HL-60/S4 (cell line): ENCODE measurements at regions not wholly inside any gene's neighbourhood (a gene's known extent, or its start where the extent isn't known, plus 50 kb on each side); places are given as distances from the start of the nearest gene placed in this dataset.
"Not testable (repeated sequence)": the region's sequence is repeated elsewhere in the genome, so short reads cannot be mapped to it uniquely, and the experiment has no call there.

ENCODE experiments used
- in situ Hi-C: fragments of 300-500 bp; cut with MboI; formaldehyde crosslinking; loops from 2 replicates; pipeline ENCODE4 v1.14.3; 2022; ENCODE audit warnings: low sequenced_read_pairs

DNA sequence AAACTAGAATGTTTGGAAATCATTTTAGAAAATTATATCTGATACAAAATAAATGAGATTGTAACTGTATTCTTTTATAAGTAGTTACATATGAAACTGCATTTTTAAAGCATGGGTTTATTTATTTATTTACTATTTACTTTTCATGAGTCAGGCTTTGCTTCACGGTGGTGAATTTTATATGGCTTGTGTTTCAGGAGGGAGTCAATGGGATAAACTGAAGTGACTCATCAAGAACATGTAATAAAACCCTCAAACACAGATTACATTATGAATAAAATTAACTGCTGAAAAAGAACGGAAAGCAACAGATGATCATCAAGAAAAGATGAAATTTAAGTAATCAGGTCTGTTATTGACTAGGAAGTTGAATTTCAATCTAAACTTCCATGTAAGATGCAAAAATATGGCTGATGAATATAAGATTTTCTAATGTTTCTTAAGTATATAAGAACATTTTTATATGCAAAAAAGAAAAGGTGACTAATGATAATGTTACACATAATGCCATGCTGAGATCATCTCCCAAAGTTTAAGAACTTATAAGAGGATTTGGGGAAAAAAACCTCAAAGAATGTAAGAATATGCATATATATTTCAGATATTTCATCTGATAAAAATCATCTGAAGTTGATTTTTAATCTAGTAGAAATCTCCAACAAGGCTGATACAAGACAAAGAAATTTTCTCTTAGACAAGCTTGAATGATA is 383.6 kb downstream of the SLITRK1 start:
- in situ Hi-C loops = no loop called here

DNA sequence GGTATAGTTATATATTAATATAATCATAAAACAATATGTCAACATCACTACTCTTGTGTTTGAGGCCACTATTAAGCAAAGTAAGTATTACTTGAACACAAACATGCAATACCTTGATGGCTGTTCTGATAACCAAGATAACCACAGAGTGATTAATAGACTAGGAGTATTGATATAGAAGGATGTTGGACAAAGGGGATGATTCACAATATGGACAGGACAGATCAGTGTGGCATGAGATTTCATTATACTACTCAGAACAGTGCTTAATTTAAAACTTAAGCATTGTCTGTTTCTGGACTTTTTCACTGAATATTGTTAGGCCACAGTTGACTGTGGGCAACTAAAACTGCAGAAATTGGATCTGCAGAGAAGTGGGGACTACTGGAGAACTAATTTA is 384.2 kb downstream of the SLITRK1 start:
- in situ Hi-C loops = no loop called here

DNA sequence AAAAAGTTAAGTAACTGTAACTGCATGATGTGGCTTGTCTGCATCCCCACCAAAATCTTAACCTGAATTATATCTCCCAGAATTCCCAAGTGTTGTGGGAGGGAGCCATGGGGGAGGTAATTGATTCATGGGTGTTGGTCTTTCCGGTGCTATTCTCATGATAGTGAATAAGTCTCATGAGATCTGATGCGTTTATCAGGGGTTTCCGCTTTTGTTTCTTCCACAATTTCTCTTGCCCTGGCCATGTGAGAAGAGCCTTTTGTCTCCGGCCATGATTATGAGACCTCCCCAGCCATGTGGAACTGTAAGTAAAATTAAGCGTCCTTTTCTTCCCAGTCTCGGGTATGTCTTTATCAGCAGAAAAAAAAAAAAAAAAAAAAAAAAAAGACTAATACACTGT is 385.8 kb downstream of the SLITRK1 start:
- in situ Hi-C loops = no loop called here

DNA sequence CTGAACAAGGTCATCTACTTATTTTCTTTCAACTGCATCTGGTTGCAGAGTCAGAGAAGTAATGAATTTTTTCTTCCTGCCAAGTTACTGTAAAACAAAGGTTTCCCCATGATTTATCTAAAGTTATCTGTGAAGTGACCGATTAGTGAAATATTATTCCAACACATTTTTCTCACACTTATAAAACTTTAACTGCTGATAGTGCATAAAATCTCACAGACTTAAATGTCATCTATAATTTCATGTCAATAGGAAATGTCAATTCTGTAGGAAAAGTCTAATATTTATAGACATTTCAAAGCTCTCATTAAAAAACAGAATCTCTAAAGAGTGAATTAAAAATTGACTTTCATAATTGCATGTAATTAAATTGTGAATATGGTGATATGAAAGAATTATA is 397.2 kb downstream of the SLITRK1 start:
- in situ Hi-C loops = no loop called here

DNA sequence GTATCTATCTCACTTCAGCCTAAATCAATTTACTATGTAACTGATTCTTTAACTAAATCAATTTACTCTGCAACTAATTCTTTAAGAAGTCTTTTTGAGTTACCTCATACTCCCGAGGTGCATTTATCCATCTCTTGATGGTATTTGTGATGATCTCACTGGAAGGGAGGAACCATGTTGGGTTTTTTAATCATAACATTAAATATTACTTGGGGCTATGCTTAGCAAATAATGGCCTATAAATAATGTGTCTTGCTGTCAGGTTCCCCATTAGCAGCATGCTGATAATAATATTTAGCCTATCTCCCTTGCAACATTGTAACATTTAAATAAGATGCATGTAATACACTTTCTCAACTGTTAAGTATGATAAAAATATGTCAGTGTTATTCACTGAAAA is 411.3 kb downstream of the SLITRK1 start:
- in situ Hi-C loops = no loop called here

DNA sequence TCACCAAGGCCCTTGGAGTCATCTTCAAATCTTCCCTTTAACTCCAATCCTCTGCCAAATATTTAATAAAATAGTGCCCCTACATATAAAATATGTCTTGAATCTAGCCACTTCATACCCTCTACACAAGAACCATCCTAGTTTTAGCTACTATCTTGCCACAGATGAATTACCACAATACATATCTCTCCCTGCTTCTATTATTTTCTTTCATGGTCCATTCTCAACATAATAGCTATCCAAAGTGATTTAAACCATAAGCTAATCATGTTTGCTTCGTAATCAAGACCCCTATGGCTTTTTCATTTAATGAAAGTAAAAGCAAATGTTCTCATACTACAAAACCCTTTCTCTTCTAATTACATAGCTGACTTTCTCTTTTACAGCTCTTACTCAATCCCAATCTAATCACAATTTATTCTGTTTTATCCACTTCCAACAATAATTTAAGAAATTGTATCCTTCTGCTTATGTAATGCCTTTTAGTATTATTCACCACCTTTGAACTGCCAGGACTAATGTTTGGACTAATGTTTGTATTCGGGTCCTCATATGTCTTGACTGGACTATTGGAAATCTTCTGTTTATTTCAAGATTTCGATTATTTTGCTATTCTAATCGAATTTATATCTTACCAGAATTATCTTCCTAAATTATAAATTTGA is 412.0 kb downstream of the SLITRK1 start:
- in situ Hi-C loops = no loop called here

DNA sequence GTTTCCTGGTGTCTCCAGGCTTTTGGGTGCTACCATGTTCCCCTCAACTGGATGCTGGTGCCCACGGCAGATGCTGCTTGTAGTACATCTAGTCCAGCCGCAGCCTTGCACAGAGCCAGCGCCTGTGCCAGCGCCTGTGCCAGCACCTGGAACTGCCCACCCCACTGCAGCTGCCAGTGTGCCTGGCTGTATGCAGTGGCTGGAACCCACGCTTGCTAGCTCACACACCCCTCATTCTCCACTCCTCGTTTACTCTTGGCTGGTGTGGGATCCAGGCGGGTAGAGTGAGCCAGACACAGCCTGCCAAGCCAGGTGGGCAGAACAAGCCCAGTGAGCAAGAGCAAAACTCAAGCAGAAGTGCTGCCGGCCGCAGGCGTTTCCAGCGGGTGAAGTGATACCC is 428.6 kb downstream of the SLITRK1 start:
- in situ Hi-C loops = no loop called here

DNA sequence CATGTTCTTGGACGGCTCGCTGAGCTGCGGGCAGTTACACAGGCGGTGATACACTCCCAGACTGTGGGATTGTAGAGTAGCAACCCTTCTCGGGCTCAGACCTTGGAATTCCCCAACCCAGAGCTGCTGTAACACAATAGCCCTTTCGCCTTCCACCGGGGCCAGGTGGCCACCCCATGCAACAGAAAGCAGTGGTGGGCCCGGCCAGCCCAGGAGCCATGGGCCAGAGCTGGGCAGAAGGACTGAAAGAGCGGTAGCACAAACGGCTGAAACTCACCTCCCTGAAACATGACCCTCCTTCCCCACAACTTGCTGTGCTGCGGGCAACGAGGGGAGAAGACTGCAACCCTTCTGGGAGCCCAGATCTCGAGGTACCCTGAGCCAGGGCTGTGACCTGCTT is 429.0 kb downstream of the SLITRK1 start:
- in situ Hi-C loops = no loop called here

DNA sequence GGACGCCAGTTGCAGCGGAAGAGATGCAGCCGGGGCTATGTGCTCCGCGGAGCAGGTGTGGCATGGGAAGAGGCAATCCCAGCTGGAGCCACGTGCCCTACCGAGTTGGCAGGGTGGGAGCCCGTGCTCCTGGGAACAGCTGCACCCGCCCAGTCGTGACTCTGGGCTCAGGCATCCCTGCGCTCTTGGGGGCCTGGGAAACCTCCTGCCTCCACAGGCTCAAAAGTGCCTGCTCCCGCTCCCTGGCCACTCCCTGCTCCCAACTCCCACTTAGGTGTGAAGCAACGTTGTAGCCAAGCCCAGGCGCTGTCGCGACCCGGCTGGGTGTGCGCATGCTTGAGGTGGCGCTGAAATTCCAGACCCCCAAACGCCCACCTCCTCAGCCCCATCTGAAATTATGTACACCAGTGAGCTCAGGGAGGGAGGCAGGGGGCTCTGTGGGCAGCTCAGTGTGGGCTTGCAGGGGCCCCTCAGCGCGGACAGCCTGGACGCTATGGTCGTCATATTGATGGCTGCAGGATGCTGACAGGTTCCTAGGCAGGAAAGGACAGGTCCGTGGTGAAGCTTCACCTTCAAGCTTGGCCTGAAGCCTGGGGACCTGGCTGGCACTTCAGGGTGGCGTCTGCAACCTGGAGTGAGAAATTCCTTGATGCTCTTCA is 429.9 kb downstream of the SLITRK1 start:
- in situ Hi-C loops = no loop called here

DNA sequence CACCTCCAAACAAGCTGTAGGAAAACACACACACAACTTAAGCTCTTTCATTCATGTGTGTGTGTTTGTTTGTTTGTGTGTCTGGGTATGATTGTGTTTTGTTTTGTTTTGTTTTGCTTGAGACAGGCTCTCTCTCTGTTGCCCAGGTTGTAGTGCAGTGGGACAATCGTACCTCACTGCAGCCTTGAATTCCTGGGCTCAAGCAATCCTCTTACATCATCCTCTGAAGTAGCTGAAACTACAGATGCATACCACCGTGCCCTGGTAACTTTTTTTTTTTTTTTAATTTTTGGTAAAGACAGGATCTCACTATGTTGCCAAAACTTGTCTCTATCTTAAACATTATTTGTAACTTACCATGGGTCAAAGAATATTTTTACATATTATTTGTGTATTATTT is 431.7 kb downstream of the SLITRK1 start:
- in situ Hi-C loops = no loop called here

DNA sequence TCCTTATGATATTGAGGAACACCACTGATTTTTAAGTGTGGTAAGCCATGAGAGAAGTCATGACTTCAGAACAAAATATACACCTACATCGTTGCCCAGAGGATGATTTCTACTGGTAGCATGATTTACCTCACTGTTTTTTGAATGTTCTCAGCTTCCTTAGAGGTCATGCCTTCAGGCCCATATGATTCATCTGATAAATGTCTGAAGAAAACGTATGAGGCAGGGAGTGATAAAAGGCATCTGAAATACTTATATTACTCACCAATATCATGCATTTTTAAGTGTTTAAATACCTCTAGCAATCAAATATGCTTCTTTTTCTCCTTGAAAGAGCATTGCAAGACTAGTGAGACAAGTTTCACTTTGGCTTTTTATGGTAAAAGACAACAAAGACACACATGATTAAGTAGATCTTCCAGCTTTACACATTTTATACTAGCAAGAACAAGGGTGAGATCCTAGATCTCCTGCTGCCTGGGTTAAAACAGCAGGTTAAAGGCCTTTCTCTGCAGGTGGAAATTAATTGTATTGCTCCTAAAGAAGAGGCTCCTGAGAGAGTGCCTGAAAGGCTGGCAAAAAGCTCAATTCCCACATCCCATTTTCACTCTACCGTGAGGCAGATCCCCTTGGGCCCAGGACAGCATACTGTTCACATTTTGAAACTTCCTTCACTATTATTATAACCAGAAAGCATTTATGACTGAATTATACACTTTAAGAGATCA is 432.4 kb downstream of the SLITRK1 start:
- in situ Hi-C loops = no loop called here

DNA sequence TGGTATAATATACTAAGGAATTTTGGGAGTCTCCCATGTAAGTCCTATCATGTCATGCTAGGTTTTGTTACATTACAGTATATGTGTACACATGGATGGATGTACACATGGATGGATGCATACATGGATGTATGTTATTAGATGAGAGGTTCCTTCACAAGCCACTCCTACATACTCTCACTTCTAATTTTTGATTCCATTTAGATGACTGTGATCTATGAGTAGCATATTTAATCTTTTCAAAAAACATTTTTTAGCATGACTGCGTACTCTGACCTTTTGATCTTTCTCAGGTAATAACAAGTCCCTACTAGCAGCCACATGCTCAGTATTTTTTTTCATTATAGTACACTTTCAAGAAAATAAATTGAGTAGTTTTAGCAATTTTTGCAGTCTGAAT is 441.8 kb downstream of the SLITRK1 start:
- in situ Hi-C loops = no loop called here

DNA sequence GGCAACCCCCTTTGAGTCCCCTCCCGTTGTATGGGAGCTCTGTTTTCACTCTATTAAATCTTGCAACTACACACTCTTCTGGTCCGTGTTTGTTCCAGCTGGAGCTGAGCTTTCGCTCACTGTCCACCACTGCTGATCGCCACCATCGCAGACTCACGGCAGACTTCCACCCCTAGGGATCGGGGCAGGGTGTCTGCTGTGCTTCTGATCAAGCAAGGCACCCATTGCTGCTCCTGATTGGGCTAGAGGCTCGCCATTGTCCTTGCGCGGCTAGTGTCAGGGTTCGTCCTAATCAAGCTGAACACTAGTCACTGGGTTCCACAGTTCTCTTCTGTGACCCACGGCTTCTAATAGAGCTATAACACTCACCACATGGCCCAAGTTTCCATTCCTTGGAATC is 442.8 kb downstream of the SLITRK1 start:
- in situ Hi-C loops = not testable (repeated sequence)

DNA sequence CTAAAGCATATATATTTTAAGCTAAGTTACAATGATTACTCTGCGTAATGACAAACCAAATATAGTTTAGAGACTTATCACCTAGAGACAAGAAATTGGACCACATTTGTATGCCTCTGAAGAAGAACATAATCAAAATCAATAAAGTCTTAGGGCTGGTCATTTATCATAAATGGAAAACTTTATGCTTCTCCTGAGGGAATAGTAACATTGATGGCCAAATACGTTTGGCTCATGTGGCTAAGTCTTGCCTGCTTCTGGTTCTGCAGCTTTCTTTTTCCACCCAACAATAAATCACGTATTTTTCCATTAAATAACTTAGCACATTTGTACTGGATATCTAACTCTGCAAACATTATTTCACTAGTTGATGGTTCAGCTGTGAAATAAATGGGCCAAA is 458.4 kb downstream of the SLITRK1 start:
- in situ Hi-C loops = no loop called here

DNA sequence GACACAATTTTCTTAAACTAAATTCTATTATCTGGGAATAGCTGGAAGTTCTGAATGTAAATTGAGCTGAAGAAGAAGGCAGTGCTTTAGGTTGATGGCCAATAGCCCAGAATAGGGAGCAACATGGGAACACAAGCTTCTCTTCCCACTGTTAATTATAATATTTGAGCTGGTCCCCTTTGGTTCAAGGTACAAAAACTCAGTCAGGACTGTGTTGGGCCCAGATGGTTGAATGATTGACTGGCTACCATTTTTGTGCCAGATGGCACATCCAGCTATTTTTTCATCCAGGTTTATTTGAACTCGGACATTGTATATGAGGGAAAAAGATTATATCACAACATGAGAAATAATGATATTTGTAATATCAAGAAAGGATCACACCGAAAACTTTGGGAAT is 458.9 kb downstream of the SLITRK1 start:
- in situ Hi-C loops = no loop called here

DNA sequence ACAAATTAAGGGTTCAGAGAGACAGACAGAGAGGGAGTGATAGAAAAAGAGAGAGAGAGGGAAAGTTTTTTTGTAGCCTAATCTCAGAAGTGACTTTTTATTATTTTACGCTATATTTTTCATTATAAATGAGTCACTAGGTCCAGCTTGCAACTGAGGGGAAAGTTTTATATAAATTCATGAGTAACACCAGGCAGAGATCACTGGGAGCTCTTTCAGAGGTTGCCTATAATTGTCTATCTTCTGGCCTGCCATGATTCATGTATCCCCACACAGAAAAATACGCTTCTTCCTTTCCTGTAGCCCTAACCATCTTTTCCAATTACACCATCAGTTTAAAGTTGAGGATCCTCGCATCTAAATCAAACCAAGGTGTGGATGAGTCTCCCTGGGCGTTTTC is 467.9 kb downstream of the SLITRK1 start:
- in situ Hi-C loops = no loop called here

DNA sequence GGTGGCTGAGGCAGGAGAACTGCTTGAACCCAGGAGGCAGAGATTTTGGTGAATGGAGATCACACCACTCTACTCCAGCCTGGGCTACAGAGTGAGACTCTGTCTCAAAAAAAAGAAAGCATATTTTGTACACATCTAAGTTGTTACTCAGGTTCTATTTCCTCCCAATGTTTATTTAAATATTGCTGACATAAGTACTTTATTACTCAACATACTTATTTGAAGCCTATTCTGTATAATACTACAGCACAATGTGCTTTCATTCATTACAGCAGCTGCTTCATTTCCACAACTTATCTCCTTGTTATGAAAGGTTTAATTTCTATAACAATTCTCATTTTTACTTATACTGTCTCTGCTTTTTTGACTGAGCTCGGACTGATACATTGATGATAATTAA is 495.7 kb downstream of the SLITRK1 start:
- in situ Hi-C loops = no loop called here

DNA sequence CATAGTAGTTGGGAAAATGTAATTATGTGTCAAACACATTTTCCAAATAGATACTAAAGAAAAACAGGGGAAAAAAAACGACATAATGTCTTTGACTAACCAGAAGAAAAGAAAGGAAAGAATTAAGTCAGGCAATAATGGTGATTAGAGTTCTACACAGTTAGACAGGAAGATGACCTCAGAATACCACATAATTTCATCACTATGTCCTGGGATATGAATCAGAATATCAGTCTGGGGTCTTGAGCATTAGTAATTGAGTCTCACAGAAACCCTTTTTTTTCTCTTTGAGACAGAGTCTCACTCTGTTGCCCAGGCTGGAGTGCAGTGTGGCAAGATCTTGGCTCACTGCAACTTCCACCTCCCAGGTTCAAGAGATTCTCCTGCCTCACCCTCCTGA is 503.4 kb downstream of the SLITRK1 start:
- in situ Hi-C loops = no loop called here

DNA sequence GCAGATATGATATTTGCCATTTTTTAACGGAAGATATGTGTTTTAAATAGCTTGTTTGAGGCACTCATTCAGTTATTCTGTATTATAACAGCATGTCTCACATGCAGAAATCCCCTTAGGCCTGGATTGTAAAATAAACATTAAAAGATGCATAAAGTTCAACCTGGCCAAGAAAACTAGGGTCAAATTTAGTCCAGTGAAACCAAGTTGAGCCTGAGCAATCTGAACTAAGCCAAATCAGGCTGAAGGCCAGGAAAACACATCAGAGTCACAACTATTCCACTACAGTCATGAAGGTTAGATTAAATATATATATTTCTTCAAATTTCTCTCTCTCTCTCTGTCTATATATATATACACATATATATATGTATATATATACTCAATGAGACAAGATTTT is 504.8 kb downstream of the SLITRK1 start:
- in situ Hi-C loops = no loop called here

DNA sequence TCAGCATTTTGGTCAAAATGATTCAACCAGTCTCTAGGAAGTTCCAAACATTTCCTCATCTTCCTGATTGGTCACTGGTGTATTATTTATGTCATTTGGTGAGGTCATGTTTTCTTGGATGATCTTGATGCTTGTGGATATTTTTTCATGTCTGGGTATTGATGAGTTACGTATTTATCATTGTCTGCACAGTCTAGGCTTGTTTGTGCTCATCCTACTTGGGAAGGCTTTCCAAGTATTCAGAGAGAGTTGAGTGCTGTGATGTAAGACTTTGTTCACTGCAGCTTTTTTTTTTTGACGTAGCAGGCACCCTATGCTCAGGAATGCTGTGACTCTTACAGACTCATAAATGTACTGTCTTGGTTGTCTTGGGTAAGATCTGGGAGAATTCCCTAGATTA is 509.5 kb downstream of the SLITRK1 start:
- in situ Hi-C loops = no loop called here

DNA sequence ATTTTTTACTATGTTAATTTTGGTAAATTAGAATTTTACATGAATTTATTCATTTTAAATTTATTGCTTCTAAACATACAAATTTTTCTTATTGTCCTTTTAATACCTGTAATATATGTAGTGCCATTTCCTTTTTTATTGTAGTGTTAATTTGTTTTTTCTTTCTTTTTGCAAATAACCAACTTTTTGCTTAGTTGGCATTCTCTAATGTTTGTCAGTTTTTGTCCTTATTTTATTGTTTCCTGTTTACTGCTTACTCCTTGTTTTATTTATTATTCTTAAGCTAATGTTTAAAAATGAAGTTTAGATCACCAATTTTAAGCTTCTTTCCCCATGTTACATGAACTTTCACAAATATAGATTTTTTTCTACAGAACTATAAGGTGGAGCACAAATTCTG is 516.6 kb downstream of the SLITRK1 start:
- in situ Hi-C loops = no loop called here

DNA sequence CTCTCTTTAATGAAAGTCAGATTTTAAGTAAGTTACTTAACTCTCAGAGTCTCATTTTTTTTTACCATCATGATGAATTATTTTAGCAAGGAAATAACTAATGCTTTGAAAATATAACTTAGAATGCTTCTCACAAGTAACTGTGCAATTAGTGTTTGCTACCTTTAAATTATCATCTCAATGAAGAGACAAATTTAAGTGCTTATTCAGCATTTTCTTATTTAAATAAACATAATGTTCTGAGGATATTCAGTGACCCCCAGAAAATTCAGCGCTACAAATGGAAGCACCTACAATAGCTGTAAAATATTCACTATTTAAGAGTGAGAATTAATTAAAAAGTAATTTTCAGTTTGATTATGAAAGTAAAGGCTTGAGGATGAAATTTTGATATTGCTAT is 527.2 kb downstream of the SLITRK1 start:
- in situ Hi-C loops = no loop called here
